ENCODE measurements at regions not wholly inside any gene's neighbourhood (a gene's known extent, or its start where the extent isn't known, plus 50 kb on each side); places are given as distances from the start of the nearest gene placed in this dataset.
"Not testable (repeated sequence)": the region's sequence is repeated elsewhere in the genome, so short reads cannot be mapped to it uniquely, and the experiment has no call there.

DNA sequence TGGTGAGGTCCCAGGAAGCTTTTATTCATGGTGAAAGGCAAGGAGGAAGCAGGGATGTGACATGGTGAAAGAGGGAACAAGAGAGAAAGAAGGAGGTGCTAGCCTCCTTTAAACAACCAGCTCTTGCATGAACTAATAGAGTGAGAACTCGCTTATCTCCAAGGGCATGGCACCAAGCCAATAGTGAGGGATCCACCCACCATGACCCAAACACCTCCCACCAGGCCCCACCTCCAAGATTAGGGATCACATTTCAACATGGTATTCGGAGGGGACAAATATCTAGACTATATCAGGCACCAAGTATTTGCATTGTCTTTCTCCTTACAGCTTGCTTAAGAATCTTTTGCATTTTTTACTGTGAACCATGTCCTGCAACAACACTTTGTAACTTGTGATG lies 91.9 kb upstream of the DHRS4 start:
- no peak for DNase-seq (ENCODE audit: low spot score)

DNA sequence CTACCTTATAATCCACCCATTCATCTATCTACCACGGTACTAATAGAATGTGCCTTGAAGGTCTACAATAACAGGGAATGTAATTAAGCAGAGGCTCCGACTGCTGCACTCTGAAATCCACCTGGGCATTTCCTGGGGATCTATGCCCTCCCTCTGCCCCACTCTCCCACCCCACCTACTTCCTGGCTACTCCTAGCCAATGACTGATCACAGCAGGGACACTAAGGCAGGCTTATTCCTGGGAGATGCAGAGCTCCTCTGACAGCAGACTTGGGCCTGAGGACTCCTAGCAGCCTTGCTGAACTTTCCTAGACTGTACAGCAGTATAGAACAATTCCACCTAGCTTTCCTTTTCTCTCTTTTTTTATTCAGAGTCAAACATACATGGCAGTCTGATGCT lies 91.1 kb upstream of the DHRS4 start:
- DNase-seq (ENCODE audit: low spot score): no peak

DNA sequence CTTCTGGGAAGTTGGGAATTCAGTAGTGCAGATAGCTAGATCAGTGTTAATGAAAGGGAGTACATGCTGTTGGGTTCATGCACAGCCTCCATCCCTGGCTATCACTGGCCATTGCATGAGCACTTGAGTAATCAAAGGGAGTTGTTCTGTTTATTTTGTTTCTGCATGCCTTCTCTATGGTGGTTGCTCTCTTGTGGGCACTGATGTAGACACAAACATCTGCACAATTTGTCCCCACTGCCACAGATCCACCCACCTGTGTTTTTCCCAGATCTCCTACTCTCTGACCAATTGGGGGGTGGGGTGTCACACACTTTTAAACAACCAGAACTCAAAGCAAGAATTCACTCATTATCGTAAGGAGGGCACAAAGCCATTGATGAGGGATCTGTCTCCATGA lies 89.7 kb upstream of the DHRS4 start:
- no peak for DNase-seq (ENCODE audit: low spot score)

DNA sequence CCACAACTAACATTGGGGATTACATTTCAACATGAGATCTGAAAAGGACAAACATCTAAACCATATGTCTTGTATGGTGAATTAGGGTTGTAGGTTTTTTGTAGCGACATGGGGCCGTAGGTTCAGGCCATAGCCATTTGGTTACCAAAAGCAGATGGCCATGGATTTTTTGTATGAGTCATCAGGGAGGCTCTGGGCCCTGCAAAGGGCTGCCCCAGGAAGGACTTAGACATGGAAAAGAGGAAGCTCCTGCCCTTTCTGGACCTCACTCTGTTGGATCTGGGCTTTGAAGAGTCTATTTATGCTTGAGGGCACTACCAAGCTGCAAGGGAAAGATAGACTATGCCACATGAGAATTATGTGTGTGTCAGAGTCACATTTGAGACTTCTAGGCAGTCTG lies 89.3 kb upstream of the DHRS4 start:
- no peak for DNase-seq (ENCODE audit: low spot score)

DNA sequence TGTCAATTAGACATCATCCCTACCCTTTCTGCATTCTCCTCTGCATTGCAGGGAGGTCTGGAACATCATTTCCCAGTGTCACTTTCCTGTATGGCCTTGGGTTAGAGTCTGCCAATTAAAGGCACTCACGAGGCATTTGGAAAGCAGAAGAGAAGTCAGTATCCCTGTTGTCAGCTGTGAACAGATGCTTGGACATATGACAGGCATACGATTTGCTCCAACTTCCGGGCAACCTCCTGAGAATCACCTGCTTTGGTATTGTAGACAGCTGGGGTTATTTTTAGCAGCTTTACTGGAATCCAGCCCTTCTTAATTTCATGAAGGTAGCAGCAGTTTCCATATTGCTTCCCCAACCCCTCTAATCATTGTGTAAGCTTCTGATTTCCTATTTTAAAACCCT lies 88.7 kb upstream of the DHRS4 start:
- DNase-seq (ENCODE audit: low spot score): no peak

DNA sequence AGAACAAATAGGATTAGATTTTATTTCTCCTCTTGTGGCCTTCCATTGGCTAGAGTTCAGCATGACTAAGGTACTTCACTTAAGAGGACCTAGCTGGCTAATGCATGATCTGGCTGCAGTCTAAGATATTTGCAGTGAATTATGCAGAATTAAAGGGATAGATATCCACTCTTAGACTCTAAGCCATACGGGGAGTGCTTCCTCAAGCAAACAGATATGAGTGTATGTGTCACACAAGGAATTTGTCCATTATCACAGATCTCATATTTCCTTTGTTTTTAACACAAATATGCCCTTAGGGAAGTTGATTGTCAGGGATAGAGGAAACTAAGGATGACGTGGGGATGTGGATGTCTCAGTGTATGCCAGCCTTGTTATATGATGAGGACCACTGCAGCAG lies 88.1 kb upstream of the DHRS4 start:
- no peak for DNase-seq (ENCODE audit: low spot score)

DNA sequence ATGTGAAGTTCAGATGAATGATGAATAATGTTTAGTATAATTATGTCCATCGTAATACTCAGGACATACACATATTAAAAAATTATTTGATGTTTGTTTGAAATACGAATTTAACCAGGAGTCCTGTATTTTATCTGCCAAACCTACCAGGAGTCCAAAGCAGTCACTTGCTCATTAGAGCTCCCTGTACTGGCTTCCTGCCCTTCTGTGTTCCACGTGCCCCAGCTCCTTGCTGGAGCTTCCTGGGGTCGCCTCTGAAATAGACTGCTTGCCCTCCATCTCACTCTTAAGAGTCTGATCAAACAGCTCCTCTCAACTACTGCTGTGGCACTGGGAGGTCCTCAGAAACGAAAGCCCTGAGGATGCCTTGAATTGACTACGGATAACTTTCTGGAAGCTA lies 87.3 kb upstream of the DHRS4 start:
- no peak for DNase-seq (ENCODE audit: low spot score)

DNA sequence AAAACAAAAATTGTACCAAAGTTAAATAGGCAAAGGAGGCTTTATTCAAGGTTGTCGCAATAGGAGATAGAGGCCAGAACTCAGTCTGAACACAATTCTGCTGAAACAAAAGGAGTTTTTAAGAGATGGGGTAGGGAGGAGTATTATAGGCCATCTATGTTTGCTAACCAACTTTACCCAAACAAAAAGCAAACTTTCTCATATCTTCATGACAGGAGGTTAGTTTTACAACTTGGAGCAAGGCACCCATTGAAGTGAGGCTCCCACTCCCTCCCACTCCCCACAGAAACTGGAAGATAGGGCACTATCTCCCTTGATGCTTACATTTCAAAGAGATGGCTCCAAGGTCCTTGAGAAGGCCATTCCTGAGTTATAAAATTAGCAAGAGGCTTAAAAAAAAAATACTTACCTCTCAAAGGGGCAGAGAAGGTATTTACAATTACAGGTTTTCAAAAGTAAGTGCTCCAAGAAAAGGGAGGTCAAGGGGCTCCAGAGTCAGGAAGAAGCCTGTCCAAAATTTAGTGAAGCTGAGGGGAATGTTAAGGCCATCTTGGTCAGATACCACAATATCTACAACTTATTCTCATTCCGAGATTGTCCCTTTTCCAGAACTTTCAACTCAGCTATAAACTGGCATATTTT lies 84.4 kb upstream of the DHRS4 start:
- no peak for DNase-seq (ENCODE audit: low spot score)

DNA sequence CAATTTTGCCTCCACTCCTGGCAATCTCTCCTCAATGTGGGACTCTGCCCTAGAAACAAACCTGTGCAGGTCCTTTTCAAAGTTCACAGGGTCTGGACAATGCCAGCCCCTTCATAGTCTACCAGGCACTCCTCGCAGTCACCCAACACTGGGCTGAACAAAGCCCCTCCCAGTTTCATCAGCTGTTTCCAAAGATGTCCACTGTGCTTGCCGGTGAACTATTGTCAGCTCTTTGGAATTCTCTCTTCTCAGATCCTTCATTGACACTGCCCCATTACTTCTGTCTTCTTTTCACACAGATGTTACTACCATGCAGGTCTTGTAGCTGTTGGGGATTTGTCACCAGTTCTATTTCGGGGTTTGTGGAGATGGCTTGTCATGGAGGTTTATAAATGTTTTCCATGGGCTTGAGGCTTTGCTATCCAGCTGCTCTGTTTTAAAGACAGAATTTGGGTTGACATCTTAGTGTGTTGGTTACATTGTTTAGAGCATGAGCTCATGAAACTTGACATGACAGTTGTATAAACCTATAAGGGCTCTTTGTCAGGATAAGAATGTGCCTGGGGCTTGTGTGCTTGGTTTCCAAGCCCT lies 77.3 kb upstream of the DHRS4 start:
- DNase-seq (ENCODE audit: low spot score): no peak

DNA sequence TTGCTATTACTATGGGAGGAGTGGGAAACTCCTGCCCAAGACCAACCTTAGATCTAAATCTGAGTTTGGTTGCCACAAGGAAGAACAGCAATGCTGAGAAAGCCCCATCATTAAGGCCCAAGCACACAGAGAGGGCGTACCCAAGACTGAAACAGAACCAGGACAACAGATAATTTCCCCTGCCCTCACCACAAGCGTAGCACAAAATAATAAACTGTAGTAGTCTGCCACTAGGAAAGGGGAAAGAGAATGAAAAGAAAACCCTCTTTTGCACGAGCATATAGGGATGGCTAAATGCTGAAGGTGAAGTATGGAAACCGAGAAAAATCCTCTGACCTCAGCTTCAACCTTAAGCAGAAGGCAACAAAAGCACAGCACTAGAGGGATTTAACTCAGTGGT lies 76.5 kb upstream of the DHRS4 start:
- DNase-seq (ENCODE audit: low spot score): no peak

DNA sequence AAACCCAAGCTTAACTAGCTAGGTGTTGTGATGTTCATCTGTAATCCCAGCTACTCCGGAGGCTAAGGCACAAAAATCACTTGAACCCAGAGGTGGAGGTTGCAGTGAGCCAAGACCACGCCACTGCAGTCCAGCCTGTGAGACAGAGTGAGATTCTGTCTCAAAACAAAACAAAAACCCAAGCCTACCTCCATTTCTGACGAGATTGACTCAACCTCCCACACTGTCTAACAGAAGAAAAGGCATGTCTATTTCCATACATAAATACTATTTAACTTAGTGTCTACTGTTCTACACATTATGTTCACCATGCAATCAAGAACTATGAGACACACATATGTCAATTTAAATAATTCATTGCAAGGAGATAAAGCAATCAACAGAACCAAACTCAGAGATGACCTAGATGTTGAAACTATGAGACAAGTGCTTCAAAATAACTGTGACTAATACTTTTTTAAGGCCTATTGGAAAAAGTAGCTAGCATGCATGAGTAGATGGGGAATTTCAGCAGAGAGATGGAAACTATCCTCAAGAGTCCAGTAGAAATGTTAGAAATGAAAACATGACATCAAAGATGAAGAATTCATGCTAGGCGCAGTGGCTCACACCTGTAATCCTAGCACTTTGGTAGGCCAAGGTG lies 75.9 kb upstream of the DHRS4 start:
- no peak for DNase-seq (ENCODE audit: low spot score)

DNA sequence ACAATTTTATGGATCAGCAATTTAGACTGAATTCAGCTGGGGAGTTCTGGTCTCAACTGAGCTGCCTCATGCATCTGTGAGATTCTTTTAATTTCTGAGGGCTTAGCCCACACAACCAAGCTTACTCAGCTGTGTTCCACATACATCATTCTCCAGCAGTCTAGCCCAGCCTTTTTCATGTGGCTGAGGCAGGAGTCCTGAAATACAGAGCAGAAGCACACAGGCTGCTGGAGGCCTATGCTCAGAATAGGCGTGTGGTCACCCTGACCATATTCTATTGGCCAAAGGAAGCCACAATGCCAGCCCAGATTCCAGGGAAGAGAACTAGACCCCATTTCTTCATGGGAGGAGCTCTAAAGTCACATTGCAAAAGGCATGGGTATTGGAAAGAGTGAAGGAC lies 72.3 kb upstream of the DHRS4 start:
- peak; percentile 12 for DNase-seq (ENCODE audit: low spot score)

DNA sequence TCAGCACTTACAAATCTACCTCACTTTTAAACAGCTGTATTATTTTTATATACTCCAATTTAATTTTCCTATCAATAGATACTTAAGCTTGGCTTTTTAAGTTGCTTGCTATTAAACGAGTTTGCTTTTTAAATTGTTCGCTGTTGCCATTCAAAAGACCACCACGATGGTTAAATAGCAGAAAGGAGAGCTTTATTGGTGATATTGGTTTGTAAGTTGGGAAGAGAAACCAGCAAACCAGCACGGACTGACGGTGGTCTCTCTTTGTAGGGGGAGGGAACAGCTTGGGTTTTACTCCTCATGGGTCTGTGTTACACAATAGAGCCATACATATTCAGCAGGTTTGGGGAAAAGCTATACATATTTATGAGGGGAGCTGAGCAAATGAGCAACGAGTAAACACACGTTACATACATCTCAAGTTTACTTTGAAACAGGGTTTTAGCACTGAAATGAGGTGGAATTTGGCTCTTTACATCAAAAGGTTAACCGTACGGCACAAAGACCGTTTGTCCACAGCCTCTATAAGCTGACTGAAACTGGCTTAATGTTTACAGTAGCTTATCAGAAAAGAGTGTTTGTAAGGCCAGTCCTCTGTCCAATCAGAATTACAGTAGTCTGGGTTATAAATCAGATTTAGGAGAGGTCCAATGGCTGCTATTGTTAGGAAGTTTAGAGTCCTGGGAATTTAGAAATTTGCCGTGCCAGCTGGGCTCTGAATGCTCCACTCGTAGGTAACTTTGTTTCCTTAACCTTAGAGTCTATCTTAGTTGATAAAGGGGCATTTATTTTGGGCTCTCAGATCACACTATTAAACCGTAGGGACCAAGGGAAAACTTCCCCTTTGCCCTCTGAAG lies 69.7 kb upstream of the DHRS4 start:
- no peak for DNase-seq (ENCODE audit: low spot score)

DNA sequence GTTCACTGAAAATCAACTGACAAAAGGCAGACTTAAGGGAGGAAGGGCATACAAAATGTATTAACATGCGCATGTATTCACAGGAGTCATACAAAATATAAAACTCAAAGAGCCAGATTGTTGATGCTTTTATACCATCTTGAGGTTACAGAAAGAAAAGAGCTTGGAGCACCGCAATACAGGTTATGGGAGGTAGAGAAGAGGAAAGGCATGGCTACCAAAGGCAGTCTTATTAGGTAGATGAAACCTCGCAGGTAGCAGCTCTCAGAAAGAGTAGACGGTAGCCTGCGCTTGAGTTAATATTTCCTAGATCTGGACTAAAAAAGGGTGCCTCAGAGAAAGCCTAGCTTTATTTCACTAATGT lies 69.0 kb upstream of the DHRS4 start:
- no peak for DNase-seq (ENCODE audit: low spot score)

DNA sequence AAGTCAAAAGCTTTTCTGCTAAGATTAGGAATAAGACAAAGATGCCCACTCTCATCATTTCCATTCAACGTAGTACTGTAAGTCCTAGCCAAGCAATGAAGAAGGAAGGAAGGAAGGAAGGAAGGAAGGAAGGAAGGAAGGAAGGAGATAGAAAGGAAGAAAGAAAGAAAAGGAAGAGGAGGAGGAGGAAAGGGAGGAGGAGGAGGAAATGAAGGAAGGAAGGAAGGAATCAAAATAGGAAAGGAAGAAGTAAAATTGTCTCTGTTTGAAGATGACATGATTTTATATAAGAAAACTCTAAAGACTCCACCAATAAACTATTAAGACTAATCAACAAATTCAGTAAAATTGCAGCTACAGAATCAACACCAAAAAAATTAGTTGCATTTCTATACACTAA lies 66.0 kb upstream of the DHRS4 start:
- DNase-seq (ENCODE audit: low spot score): no peak

DNA sequence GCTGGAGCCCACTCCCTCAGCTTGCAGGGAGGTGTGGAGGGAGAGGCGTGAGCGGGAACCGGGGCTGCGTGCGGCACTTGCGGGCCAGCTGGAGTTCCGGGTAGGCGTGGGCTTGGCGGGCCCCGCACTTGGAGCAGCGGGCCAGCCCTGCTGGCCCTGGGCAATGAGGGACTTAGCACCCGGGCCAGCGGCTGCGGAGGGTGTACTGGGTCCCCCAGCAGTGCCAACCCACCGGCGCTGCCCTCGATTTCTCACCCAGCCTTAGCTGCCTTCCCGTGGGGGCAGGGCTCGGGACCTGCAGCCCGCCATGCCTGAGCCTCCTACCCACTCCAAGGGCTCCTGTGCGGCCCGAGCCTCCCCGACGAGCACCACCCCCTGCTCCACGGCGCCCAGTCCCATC lies 61.9 kb upstream of the DHRS4 start:
- not testable (repeated sequence) for DNase-seq (ENCODE audit: low spot score)

DNA sequence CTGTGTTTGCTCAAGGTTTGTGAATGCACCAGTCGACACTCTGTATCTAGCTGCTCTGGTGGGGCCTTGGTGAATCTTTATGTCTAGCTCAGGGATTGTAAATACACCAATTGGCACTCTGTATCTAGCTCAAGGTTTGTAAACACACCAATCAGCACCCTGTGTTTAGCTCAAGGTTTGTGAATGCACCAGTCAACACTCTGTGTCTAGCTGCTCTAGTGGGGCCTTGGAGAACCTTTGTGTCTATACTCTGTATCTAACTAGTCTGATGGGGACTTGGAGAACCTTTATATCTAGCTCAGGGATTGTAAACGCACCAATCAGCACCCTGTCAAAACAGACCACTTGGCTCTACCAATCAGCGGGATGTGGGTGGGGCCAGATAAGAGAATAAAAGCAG lies 61.3 kb upstream of the DHRS4 start:
- not testable (repeated sequence) for DNase-seq (ENCODE audit: low spot score)

DNA sequence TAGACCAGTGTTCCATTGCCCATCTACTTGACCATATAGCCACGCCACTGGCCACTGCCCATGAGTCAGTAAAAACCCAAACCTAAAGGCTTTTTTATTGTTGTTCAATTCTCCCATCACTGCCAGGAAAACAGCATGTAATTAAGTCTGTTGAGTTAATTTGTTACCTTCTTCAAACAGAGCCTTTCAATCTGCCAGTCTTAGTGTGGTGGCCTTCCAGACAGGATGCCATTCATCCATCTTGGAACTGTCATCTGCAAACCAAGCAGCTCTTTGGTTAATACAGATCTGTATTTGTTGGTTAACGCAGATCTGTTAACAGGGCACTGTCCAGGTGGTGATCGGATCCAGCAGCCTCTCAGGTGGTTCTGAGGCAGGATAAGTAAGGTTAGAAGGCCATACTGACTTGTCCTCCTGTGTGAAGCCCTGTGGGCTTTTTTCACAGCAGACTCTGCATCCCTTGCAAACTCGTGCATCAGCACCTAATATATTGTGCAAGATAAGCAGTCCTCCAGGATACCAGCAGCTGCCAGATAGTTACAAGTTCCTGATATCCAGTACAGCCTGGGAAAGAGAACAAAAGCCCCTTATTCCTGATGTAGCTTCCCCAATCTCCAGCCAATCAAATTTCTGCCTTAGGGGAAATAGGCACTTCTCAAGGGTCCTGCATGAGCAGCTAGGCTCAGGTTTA lies 59.1 kb upstream of the DHRS4 start:
- no peak for DNase-seq (ENCODE audit: low spot score)

DNA sequence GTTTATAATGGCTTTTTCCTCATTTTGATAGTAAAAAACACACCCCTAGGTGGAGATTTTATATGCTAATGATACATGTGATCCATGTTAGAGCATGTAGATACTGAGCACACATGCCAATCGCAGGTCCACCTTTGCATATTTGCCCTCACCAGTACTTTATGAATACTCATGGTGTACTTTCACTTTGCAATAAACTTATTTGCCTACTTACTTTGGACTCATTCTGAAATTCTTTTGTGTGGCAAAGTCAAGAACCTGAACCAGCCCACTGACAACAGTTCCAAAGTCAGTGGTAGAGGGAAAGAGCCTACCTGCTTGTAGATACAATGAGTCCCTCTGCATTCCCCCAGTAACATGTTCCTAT lies 58.5 kb upstream of the DHRS4 start:
- no peak for DNase-seq (ENCODE audit: low spot score)

DNA sequence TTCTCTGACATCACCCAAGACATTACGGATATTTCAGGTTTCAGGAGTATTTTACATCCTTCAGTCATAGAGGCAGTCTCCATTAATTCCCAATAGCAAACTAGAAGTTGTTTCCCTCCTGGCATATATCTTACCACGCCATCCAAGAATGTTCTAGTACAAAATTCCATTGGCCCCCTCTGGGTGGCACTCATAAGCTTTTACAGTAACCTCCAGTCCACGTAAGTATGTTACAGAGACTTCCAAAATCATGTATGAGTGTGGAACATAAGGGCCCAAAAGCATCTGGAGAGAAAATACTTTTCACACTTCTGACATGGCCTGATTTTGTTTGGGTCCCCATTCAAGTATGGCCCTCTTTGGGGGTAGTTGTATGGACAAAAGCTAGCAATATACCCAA lies 58.1 kb upstream of the DHRS4 start:
- no peak for DNase-seq (ENCODE audit: low spot score)

DNA sequence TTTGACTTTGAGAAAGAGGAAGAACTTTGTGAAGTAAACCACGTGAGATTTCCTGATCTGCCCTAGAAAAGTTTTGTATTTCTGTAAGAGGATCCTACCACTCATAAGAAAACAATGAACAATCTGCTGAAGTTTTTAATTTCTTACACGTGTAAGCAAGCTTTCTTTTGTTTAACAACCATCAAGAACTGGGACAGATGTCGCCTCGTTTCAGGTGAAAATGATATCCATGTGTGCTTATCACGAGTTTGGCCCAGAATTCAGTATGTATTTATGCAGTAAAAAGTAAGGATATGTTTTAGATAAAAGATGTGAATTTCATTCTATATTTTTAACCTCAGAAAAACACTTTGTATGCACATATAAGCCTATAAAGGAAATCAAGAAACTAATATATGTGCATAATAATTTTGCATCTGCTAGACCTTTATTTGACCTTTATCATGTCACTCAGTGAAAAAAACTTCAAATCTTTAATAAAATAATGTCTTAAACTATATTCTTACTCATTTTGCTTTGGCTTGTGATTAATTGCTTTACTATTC lies 56.9 kb upstream of the DHRS4 start:
- DNase-seq (ENCODE audit: low spot score): no peak

DNA sequence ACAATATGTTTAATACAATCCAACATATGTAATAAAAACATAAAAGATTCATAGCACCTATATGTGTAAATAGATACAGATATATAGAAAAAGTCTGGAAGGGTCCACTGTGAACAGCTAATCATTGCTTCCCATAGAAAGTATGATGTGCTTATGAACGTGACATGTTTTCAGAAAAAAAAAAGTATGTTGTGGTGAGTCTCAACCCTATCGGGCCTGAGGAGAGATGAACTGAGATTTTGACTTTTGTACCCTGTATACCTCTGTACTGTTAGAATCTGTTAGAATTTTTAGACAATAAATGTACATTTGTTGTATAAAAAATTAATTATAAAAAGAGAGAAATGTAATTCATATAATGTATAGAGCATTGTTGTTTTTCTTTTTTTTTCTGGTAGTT lies 56.3 kb upstream of the DHRS4 start:
- not testable (repeated sequence) for DNase-seq (ENCODE audit: low spot score)

Data from putamen (tissue), 1 donor.